GM19397 (cell line): ENCODE measurements at regions not wholly inside any gene's neighbourhood (a gene's known extent, or its start where the extent isn't known, plus 50 kb on each side); places are given as distances from the start of the nearest gene placed in this dataset.
"Not testable (repeated sequence)": the region's sequence is repeated elsewhere in the genome, so short reads cannot be mapped to it uniquely, and the experiment has no call there.

Source experiments
- ATAC-seq: cut with Tn5 transposase; IDR thresholded peaks from one replicate; pipeline ENCODE4 v1.9.1; 2021; ENCODE audit warnings: mild to moderate bottlenecking, moderate library complexity; ENCODE audit not compliant: unreplicated experiment

DNA sequence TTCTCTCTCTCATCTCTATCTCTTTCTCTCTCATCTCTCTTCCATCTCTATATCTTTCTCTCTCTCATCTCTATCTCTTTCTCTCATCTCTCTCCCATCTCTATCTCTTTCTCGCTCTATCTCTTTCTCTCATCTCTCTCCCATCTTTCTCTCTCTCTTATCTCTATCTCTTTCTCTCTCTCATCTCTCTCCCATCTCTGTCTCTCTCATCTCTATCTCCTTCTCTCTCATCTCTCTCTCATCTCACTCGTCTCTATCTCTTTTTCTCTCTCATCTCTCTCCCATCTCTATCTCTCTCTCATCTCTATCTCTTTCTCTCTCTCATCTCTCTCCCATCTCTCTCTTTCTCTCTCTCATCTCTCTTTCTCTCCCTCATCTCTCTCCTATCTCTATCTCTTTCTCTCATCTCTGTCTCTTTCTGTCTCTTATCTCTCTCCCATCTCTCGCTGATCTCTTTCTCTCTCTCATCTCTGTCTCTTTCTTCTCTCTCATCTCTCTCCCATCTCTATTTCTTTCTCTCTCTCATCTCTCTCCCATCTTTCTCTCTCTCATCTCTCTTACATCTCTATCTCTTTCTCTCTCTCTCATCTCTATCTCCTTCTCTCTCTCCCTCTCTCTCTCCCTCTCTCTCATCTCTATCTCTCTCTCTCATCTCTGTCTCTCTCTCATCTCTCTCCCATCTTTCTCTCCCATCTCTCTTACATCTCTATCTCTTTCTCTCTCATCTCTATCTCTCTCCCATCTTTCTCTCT, 388.7 kb downstream of the NPHP4 start:
- ATAC-seq: no peak

DNA sequence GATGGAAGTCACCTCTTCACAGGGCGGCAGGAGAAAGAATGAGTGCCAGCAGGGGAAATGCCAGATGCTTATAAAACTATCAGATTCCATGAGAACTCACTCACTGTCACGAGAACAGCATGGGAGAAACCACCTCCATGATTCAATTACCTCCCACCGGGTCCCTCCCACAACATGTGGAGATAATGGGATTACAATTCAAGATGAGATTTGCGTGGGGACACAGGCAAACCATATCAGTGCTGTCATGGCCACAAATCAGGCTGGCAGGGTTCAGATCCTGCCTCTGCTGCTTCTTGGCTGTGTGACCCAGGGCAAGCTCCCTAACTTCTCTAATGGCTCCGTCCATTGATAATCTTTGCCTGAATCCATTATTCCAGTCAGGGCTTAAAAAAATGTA, 389.5 kb downstream of the NPHP4 start:
- ATAC-seq: not testable (repeated sequence)

DNA sequence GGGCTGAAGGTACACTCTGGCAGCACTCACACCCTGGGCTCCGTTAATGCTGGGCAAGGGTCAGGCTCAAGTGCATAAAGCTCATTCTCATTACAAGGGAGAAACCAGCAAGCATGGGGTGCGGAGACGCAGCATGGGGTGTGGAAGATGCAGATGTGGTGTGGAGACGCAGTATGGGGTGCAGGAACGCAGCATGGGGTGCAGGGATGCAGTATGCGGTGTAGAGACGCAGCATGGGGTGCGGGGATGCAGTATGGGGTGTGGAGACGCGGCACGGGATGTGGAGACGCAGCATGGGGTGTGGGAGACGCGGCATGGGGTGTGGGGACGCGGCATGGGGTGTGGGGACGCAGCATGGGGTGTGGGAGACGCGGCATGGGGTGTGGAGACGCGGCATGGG, 390.7 kb downstream of the NPHP4 start:
- ATAC-seq: no peak

DNA sequence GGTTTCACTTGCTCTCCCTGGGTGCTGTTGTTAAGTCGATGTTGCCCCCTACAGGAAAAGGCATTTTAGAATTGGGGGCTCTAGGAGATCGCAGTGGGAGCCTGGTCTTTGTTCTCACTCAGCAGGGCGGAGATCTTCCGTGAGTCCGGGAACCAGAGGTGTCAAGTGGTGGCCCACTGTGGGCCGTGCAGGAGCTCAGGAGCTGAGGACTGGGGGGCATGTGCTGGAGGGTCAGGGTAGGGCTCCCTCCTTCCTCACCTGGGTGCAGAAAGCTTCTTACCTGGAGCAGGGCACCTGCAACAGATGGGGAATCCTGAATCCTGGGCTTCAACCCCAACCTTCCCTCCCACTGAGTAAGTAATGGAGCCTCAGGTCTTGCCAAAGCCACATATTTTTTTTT, 392.7 kb downstream of the NPHP4 start:
- no peak for ATAC-seq

DNA sequence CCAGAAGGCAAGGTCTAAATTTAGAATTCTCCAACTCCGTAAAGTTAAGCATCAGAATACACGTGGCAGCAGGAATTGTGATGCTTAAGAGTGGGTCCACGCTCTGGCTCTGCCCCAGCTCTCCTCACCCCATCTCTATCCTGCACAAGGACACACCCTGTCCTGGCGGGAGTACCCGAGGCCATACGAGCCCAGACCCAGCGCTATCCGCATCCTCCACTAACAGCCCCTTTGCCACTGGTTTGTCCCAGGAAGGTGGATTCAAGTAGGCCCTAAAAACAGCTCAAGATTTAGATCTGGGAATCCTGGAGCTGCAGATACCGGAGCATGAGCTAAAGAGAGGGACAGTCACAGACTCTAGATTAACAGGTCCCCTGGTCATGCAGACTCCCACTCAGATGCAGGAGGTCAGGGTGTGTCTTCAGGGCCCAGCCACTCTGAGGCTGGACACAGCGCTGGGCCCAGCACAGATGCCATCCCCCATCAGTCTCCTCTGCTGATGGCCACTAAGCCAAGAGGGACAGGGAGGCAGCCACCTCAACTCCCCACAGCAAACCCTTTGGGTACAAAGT, 393.3 kb downstream of the NPHP4 start:
- no peak for ATAC-seq

DNA sequence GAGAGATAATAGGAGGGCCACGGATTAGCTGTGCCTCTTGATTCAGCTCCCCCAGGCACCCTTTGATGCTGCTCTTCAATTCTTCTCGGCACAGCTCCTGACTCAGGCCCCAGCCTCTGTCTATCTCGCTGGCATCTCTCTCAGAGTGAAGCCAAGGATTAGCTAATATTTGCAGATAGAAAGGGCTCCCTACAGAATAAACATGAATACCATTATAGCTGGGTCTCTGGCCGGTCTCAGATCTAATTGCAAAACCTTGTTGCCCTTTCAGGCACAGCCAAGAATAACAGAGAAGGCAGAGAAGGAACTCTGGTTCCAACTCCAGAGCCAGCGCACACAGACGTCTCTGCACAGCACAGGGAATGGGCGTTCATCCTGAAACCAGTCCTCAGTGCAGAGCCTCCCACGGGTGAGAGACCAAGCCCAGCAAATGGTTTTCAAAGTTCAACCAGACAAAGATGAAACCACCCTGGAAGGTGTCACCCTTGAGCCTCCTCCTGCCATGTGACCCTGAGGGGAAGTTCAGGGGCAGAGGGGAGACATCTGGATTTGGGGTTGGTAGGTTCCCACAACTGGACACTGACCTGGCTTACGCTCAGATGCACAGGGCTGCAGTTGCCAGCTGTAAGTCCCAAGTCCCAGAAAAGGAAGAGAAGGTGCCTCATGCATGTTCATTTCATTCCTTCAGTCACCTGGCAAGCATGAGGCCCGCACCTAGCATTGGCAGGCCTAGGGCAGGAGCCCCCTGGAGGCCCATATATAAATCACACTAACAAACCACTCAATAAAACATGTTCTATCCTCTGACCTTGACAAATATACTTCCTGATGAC, 394.0 kb downstream of the NPHP4 start:
- no peak for ATAC-seq

DNA sequence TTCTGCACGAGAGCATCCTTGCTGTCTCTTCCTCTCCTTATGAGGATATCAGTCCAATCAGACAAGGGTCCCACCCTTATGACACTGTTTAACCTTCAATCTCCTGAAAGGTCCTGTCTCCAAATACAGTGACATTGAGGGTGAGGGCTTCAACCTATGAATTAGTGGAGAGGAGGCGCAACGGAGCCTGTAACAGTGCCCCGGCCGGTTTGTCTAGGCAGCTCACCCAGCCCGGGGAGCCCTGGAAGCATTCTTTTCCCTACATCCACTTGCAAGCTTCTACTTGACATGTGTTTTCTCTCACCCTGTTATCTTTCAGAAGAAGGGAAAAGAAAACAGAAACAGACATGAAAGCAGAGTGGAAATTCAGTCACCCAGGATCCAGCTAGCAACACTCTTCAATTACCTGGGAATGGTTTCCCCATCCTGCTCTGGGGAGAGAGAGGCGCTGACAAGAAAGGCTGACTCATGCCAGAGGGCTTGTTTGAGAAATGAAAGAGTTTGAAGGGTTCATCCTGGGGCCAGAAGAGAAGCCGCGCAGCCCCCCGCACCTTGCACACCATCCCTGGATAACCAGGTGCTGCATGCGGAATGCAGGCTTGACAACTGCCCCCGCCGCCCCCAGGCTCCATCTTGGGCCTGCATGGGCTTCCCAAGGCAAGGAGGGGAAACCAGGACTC, 394.9 kb downstream of the NPHP4 start:
- ATAC-seq: no peak

DNA sequence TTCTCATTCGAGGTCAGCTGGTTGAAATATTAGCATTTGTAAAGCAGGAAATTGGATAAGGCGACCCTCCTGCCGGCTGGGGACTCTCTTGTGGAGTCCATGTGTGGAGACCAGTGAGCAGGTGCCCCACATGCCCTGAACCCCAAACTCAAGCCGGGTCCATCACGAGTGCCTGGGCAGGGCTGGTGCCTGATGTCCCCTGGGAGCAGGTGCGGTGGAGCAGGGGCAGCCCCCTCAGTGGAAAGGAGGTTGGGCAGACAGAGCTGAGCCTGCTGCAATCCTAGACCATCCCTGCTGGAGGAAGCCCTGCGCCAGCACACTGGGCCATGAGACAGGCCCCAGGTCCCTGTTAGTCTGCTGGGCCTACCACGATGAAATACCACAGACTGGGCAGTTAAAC, 395.6 kb downstream of the NPHP4 start:
- ATAC-seq: no peak

DNA sequence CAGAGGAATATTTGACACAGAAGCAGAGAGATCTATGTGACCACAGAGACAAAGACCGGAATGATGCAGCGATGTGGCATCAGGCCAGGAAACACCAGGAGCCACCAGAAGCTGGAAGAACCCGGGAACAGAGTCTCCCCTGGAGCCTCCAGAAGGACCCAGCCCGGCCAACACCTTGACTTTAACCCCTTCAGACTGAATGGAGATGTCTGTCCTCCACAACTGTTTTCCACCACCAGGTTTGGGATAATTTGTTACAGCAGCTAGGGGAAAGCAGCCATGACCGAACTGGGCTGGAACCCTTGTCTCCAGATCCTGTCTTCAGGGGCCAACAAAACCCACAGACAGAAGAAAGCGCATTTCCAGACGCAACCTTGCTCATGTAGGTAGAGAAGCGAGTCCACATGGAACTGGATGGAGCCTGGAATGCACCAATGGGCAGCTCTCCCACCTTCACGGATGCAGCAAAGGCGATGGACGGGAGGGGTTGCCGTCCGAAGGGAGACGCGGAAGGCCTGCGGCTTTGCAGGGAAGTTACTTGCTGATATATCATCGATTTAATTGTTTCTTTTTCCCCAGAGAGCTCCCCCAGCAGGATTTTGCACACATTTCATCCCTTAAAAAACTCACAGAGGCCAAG, 396.6 kb downstream of the NPHP4 start:
- no peak for ATAC-seq

DNA sequence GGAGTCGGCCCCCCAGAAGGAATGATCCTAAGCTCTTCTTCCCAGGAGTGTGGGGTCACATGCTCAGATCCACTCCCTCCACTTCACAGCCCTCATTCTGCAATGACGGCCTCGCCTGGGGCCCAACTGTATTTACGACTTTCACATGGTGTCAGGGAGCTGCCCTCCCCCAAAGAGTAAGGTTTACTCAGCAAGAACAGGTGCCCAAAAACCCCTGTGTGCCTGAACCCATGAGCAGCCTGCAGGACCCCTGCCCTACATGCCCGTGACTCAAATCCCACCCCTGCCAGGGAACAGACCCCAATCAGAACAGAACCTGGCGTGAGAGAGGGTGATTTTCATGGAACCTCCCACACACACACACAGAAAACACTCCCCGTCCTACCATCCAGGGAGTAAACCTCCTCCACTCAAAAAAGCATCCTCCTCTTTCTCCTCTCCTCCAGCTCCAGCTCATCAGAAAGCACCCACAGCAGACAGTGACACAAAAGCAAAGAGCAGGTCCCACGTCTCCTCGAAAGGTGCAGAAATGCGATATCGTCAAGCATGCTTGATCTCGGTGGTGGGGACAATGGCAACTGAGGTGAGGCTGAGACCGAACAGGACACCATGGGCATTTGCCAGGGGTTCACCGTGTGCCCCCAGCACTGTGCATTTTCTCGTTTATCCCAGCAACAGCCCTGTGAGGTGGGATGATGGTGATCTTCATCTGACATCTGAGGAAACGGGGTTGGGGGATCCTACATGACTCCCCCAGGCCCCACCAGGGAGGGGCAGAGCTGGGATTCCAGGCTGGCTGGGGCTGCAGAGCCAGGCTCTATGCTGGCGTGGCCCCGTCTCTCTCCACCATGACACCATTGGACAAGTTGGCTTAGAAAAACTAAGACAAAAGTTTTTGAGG, 397.9 kb downstream of the NPHP4 start:
- ATAC-seq: no peak

DNA sequence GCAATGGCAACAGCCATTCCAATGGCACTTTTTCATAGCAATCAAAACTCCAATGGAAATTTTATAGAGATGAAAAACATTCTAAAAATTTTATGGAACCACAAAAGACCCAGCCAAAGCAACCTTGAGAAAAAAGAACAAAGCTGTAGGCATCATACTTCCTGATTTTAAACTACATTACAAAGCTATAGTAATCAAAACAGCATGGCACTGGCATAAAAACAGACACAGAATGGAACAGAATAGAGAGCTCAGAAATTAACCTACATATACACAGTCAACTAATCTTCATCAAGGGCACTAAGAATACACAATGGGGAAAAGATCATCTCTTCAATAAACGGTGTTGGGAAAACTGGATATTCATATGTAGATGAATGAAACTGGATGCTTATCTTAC, 401.5 kb downstream of the NPHP4 start:
- ATAC-seq: no peak

DNA sequence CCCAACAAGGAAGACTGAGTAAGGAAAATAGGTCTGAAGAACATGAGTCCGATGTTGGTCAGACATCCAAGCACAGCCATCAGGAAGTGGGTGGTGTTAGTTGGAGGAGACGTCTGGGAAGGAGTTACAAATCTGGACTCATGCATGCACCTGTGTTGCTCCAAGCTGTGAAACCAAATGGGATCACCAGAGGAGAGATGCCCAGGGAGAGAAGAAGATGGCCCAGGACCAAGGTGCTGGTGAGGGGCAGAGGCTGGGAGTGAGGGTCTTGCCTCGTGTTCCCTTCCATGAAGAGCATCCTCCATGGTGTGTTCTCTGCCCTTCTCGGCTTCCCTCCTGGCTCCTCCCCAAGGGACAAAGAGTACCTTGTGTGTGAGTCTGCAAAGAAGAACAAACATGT, 405.6 kb downstream of the NPHP4 start:
- ATAC-seq: no peak

DNA sequence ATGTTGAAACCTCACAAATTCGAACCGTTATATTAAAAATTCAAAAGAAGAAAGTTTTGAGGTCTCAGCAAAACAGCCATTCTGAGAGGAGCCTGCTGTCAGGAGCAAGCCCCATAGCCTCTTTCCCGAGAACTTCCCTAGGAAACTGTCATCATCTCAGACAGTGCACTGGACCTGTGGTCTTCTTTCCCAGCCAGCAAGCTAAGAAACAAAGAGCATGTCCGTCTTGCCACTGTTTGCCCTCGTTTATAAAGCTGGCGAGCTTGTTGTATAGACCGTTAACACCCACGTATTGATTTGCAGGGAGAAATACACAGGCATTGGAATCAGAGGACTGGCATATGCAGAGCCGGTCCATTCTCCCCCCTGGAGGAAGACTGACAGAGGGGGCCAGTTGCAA, 407.0 kb downstream of the NPHP4 start:
- no peak for ATAC-seq

DNA sequence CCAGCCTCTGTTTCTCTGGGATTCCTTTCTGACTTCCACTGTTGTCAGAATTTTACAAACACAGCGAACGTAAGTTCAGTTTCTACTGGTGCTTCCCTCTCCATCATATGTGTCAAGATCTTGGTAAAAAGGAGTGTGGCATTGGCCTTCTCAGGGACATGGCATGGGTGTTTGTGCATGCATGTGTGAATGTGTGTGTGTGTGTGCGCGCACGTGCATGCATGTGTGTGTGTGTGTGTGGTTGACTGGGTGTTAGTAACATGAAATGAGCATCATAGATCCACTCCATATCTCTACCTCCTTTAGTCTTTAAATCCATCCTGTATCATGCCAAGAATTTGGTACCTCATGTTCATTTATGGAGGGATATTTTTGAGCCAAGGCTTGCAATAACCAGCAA, 411.3 kb downstream of the NPHP4 start:
- ATAC-seq: no peak

DNA sequence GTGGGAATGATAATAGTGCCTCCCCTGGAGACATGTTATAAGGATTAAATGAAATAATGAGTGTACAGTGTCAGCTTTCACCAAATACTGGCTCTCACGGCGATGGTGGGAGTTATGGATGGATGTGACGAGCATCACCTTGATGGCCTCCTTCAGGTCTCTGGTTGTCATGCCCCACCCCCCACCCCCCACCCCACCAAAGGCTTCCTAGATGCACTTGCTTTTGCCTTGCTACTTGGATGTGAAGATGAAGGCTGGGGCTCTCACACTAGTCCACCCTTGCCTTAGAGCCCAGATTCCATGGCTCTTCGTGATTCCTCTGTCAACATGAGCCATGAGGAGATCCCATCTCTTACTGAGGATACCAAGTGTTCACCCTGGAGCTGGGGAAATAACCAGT, 412.3 kb downstream of the NPHP4 start:
- ATAC-seq: no peak

DNA sequence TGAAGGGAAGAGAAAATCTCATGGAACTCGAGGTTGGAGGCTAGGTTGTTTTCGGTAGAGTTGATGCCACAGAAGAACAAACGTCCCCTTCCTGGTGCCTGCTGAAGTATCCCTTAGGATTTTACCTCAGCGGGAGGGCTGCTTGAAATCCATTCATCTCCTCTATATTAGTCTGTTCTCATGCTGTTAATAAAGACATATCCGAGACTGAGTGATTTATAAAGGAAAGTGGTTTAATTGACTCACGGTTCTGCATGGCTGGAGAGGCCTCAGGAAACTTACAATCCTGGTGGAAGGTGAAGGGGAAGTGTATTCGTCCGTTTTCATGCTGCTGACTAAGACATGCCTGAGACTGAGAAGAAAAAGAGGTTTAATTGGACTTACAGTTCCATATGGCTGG, 413.5 kb downstream of the NPHP4 start:
- no peak for ATAC-seq

DNA sequence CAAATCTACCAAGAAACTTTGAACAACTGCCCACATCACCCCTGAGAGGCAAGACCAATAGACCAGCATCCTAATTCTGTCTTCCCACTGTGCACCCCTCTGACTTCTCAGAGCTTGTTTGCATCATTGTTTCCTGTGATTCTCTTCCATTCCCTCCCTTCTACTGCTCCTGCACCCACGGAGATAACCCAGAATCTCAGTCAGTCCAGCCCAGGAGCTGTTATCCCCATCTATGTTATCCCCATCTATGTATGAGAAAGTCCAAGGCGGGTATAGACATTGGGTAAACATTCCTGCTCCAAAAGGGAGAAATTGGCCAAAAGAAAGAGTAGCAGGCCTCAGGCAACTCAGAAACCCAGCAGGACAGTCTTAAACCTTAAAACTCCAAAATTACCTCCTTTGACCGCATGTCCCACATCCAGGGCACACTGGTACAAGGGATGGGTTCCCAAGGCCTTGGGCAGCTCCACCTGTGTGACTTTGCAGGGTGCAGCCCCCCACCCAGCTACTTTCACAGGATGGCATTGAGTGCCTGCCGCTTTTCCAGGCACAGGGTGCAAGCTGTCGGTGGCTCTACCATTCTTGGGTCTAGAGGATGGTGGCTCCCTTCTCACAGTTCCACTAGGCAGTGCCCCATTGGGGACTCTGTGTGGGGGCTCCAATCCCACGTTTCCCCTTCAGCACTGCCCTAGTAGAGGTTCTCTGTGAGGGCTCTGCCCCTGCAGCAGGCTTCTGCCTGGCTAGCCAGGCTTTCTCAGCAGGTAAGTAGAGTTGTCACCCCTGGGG, 414.8 kb downstream of the NPHP4 start:
- no peak for ATAC-seq

DNA sequence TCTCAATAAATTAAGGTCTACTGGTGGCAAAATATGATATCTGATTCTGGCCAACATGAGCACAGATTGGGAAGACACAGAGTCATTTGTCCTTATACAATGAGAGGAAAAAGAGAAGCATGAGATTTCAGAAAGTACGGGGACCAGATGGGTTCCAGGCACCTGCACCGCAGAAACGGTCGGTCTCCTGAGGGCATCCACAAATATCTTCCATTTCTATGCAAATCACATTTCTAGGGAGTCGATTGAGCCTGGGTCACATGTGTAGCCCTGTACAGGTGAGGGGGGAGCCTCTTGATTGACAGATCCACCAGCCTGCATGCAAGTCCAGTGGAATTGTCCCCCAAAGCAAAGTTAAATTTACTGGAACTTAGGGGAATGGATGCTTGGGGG, 415.6 kb downstream of the NPHP4 start:
- no peak for ATAC-seq

DNA sequence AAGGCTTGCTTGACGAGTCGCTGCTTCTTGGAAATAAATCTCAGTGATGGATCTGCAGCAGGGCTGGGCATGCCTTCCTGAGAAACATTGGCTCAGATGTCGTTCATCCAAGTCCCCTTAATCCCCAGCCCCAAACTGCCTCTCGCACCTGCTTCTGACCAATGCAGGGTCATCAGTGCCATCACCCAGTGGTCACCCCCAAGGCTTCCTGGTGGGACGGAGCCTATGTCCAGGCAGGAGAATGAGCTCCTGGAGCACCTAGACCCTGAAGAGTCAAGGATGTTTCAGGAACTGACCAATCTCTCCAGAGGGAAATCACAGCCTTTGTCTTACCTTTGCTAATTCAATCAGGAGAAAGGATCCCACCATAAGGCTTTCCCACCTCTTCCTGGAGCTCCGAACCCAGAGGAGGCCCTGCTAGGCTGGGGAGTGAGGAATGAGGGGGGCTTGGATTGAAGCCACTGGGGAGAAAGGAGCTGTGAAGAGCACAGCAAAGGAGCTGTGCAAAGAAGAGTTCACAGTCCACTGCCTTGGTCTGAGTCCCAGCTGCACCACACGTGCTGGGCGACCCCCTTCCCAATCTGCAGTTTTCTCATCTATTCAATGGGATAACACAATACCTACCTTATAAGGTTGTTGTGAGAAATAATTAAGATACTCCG, 416.1 kb downstream of the NPHP4 start:
- no peak for ATAC-seq
